ENCODE measurements at regions not wholly inside any gene's neighbourhood (a gene's known extent, or its start where the extent isn't known, plus 50 kb on each side); places are given as distances from the start of the nearest gene placed in this dataset.

DNA sequence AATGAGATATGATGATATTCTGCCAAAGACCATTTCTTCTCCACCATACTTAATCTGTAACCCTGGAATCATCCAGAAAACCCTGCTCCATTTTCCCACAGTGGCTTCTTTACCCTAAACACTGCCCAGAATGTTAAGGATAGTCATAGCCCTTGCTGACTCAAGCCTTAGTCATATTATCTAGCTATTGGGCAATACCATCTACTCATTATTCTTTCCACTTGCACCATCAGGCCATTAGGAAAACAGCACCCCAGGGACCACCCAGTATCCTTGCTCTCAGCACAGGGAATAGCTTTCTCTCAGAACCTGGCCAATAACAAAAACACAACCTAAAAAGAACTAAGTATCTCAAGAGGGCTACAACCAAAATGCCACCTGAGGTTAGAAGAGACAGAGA is 445.7 kb upstream of the SLC14A2 start:
- no peak for DNase-seq

DNA sequence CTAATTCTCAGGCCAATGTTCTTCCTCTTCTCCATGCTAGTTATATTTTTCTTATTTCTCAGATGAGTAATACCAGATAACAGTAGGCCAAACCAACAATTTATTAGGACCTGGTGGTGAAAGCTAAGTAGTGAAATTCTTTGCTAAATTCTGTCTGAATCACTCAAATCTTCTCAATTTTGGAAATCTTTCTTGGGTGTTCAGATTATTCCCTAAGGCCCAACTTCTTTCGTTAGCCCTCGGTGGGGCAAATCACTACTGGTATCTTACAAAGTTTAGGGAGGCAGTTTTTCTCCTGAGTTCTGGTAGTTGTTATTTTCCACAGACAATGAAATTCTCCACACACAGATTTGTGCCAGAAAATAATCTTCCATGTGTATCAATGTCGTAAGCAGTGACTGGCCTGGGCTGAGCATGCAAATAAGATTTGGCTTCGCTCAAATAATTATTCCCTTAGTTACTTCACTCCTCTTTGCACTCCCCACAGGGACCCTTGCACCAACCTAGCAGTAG is 443.5 kb upstream of the SLC14A2 start:
- no peak for DNase-seq

DNA sequence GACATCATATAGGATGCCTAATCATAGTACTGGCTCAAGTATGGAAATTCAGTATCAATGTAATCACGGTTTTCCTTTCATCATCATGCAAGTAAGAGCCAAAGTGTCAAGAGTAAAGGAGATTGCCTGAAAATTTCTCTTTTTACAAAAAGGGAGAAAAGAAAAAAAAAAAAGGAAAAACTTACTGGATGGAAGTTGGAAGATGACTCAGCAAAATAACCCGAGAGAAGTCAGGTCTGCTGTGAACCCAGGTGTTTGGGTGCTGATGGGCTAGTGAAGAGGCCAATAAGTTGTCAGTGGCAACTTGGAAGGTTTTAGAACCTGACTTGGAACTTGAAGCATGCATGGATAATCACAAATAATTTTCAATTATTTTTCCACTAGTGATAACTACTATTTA is 441.9 kb upstream of the SLC14A2 start:
- DNase-seq, result no peak

DNA sequence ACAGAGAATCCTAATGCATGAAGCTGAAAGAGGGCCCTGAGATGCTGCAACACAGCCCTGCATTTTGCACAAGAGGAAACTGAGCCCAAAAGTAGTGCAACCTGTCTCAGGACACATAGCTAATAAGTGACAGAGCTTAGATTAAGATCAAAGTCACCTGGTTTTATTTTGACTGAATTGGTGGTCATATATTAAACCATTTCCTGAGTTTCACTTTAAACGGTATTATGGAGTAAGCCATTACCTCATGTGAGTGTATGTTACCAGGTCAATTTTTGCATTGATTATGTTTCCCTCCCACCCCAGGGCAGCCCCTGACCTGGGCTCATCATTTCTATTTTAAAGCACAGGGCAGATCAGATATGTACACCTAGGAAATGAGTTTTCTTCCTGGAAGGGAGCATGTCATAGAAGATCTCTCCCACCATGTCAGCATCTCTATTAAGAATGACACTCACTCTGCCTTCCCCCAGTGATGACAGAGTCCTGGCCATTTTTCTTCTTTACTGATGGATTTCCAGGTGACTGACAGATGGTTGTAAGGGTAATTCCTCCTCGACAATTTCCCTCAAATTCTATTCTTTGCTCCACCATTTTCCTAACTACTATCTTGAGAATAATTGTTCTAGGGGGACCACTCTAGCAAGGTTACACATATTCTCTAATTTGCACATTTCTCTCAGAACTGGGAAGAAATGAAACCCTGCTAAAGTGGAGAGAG is 441.3 kb upstream of the SLC14A2 start:
- DNase-seq, result no peak

GRCh38 chr18:45174629-45175136 is 440.6 kb upstream of the SLC14A2 start:
- DNase-seq, result no peak

- no peak for DNase-seq
These were observed 439.8 kb upstream of the SLC14A2 start for GRCh38 chr18:45175511-45175910.

- no peak for DNase-seq
These were observed 428.4 kb upstream of the SLC14A2 start for GRCh38 chr18:45186832-45187231.

GRCh38 chr18:45191795-45192194 is 423.5 kb upstream of the SLC14A2 start:
- no peak for DNase-seq

DNA sequence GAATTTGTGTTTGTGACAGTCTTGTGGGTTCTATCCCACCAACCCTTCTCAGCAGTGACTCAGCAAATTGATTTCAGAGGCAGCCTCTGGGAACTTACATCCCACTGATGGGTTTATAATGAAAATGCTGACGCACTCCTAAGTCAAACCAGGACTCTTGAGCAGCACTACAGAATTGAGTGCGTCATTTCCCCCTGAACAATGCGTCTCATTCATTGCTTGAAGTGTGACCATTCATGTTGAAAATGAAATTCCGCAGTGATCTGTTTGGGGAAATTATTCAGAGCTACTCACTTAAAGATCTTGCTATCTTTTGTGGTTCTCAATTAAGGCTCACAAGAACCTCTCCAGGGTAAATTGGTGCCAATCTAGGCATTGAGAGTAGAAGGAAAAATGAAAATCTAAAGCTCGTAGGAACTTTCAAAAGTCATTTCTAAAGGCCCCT is 417.7 kb upstream of the SLC14A2 start:
- DNase-seq, result peak; percentile 93

DNA sequence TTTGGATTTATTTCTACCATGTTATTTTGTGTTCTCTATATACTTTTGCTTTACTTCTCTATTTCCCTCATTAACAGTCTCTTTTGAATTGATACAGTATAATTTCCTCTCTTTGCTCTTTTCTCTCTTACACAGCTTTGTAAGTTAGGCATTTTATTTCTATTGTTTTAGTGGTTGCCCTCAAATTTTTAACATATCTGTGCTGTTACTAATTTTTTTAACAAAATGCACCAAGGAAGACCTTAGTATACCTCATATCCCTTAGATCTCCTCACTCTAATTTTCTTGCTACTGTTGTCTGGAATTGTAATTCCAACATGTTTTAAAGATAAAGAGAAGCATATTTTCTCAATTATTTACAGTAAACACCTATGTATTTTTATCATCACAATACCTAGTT is 416.8 kb upstream of the SLC14A2 start:
- DNase-seq, result no peak

- no peak for DNase-seq
These were observed 414.2 kb upstream of the SLC14A2 start for GRCh38 chr18:45201029-45201428.

GRCh38 chr18:45201489-45201888 is 413.8 kb upstream of the SLC14A2 start:
- DNase-seq, result no peak

- DNase-seq, result no peak
These were observed 413.2 kb upstream of the SLC14A2 start for GRCh38 chr18:45202061-45202460.

- no peak for DNase-seq
These were observed 411.6 kb upstream of the SLC14A2 start for GRCh38 chr18:45203677-45204076.

DNA sequence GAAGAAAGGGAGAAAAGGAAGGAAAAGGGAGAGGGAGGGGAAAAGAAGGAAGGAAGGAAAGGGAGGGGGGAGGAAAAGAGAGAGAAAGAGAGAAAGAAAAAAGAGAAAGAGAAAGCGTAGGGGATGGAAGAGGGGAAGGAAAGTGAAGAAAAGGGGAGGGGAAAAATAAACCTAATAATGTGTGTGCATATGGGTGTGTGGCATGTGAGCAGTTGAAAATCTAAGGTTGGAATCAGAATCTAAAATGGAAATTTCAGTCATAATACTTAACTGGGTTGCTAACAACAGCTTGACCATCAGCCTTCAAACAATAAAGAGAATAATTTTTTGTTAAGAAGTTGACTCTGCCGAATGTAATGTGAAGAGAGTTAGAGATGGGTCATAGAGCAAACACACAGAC is 407.9 kb upstream of the SLC14A2 start:
- no peak for DNase-seq

DNA sequence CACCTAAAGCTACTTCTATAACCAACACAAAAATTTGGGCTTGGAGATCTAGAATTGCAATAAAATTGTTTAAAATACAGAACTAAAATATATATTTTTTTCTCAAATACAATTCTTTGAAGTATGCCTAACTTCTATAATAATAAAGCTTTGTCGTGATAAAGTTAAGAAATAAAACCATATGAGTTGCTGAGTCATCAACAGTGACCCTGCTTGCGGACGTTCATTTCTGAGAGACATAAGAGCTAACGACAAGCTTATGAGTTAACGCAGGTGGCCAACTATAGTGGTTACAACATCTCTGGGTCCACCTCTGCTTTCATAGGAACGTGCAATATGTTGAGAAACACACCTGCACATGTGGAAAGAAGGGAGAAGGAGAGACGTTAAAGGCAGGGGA is 407.1 kb upstream of the SLC14A2 start:
- DNase-seq, result no peak

DNA sequence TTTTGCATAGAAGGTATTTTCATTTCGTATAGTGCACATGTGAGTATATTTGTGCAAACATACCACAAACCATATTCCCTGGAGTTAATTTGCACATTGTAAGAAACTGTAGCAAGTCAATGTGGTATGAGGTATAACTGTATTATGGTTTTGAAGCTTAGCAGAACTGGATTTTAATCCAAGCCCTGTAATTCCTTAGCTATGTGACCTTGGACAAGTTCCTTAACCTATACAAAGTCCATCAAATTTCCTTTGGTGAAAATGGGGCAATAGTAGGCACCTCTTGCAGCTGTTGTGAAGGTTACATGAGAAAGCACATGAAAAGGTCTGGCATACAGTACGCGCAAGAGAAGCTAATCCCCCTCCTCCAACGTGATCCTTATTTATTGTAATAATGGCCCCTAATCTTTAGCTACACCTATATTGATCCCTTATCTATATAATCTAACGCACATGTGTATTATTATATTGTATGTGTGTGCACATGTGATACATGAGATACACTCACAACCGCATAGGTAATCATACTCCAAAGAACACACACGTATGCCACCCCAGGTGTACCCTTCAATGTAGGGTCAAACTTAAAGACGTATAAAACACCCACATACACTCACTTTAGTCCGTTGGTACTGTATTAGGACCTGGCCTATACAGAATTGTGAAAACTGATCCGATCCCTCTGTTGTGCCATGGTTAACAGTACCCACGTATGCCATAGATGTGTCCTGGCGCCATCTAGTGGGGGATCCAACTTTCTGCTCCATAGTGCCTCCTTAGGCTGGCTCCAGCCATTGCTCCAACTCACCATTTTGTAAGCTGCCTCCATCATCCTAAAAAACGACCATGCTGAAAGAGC is 402.9 kb upstream of the SLC14A2 start:
- peak; percentile 74 for DNase-seq

DNA sequence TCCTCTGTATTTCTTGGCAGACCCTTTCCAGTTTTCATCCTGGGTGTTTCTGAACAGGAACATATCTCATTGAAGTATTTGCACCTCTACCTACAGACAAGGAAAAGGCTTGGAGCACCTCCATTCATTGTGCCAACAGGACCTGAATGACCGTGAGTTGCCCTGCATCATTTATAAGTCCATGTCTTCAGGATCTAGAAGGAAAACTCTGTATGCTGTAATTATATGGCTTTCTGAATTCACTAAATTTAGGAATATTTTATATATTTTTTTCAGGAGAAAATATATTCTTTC is 402.3 kb upstream of the SLC14A2 start:
- DNase-seq, result no peak

- DNase-seq, result no peak
These were observed 396.8 kb upstream of the SLC14A2 start for GRCh38 chr18:45218436-45218835.

DNA sequence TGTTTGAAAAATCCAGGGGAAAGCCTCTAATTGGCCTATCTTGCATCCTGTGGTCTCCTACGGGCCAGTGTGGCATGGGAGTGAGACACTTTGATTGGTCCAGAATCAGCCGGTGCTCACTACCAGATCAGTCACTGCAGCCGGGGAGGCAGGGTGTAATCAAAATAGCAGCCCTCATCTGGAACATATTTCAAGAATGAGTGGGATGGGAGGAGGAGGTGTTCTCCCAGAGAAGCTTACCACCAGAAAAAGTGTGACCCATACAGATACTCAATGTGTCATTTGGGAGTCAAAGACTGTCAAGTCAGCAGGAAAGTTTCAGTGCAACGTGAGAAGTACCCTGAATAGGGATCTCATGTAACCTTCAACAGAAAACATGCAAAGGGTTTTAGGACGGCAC is 393.9 kb upstream of the SLC14A2 start:
- no peak for DNase-seq

DNA sequence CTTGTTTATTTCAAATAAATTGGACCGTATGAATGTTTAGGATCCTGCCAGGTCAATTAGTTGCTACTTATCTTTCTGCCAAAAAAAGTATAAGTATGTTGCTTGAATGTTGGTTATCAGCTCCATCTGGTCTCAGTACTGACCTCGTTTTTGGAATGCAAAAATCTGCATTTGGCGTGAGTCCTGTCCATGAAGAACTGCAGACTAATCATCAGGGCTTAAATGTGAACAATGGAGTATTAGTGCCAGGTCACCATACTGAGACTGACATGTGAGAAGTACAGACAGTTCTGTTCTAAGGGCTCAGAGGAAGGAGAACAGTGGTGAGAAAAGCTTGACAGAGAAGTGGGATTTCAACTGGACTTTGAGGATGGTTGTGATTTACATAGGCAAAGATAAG is 393.1 kb upstream of the SLC14A2 start:
- no peak for DNase-seq

DNA sequence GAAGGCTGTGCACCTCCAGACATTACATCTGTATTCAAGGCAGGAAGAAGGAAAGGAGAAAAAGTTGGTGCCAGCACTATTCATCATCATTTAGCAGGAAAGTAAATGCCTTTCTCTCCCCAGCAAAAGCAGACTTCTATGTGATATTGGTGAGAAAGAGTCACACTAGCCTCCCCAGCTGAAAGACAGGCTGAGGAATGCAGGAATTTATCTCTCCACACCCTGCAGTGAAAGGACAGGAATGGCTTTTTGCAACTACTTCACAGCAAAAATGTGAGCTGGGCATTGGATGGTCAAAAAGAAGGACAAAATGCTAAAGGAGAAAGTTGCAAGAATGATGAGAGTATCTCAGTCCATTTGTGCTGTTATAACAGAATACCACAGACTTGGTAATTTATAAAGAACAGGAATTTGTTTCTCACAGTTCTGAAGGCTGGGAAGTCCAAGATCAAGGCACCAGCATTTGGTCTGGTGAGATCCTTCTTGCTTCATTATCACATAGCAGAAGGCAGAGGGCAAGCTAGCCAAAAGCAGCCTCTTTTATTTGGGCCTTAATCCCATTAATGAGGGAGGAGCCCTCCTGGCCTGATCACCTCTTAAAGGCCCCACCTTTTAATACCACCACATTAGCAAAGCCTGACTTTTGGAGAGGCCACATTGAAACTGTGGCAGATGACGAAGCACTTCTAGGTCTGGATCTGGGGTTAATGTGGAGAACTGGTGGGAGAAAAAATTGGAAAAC is 388.1 kb upstream of the SLC14A2 start:
- no peak for DNase-seq

DNA sequence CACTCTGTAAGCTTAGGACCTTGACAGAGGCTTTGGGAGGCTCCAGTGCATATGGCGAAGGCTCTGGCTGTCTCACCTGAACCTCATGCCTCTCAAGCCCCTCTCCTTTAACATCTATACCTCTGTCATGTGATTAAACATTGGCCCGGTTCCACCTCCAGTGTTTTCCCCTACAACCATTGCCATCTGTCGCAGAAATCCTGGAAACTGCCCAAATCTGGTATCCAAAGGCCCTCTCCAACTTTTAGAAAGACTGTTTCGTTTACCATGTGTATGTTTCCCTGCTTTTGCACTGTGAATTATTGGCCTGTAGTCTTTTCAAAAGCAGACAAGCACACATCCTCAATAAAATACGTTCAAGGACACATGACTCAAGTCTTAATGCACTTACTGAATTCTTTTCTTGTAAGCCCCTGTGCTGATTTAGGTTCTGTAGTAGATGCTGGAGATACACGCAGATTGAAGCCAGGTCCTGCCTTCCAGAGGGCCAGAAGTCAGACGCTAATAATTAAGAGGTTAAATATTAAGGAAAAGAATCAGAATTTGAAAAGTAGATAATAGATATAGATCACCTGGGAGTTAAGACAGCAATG is 386.4 kb upstream of the SLC14A2 start:
- DNase-seq, result no peak

Data from NCI-H1436 (cell line).